ENCODE measurements at regions not wholly inside any gene's neighbourhood (a gene's known extent, or its start where the extent isn't known, plus 50 kb on each side); places are given as distances from the start of the nearest gene placed in this dataset.

GRCh38 chr4:20618731-20619130 lies 81.5 kb upstream of the PACRGL start:
- Histone ChIP-seq H3K9me3 (no peaks in the 10 kb centered on the region), H3K27me3 (no peaks in the 10 kb centered on the region), H3K4me3 (no peak overlapping the region), H3K27ac (no peak overlapping the region), H3K36me3 (no peaks in the 10 kb centered on the region), H3K4me1 (peaks cover 4% of the 10 kb centered on the region), H3K9ac (ENCODE audit: low read depth in 2 of 2, low read length in 2 of 2) (no peak overlapping the region)
- no peak for TF ChIP-seq CTCF (IDR thresholded peaks at IDR 0.05)
- intact Hi-C loops (cut with DNase I), result no loop called here
- DNase-seq, result no peak

GRCh38 chr4:20621476-20621875 lies 78.8 kb upstream of the PACRGL start:
- Histone ChIP-seq H3K4me1 (peaks cover 13% of the 10 kb centered on the region), H3K9me3 (no peaks in the 10 kb centered on the region), H3K9ac (ENCODE audit: low read depth in 2 of 2, low read length in 2 of 2) (no peak overlapping the region), H3K36me3 (no peaks in the 10 kb centered on the region), H3K27me3 (no peaks in the 10 kb centered on the region), H3K4me3 (no peak overlapping the region), H3K27ac (no peak overlapping the region)
- TF ChIP-seq CTCF (IDR thresholded peaks at IDR 0.05), result no peak
- no peak for DNase-seq
- intact Hi-C loops (cut with DNase I), result no loop called here

- H3K27ac ChIP-seq, result no peak overlapping the region
- no peaks in the 10 kb centered on the region for H3K9me3 ChIP-seq
- intact Hi-C loops (cut with DNase I), result no loop called here
- H3K4me3 ChIP-seq, result no peak overlapping the region
- DNase-seq, result no peak
- TF ChIP-seq CTCF (IDR thresholded peaks at IDR 0.05), result no peak
- no peaks in the 10 kb centered on the region for H3K27me3 ChIP-seq
- no peaks in the 10 kb centered on the region for H3K36me3 ChIP-seq
- H3K4me1 ChIP-seq, result peaks cover 14% of the 10 kb centered on the region
- H3K9ac ChIP-seq (ENCODE audit: low read depth in 2 of 2, low read length in 2 of 2), result no peak overlapping the region
Measured at GRCh38 chr4:20622701-20623100, 77.6 kb upstream of the PACRGL start.

GRCh38 chr4:20623939-20624338 lies 76.3 kb upstream of the PACRGL start:
- H3K27me3 ChIP-seq, result no peaks in the 10 kb centered on the region
- intact Hi-C loops (cut with DNase I), result no loop called here
- H3K9me3 ChIP-seq, result no peaks in the 10 kb centered on the region
- TF ChIP-seq CTCF (IDR thresholded peaks at IDR 0.05), result no peak
- no peak overlapping the region for H3K9ac ChIP-seq (ENCODE audit: low read depth in 2 of 2, low read length in 2 of 2)
- H3K4me1 ChIP-seq, result peaks cover 10% of the 10 kb centered on the region
- no peak for DNase-seq
- H3K36me3 ChIP-seq, result no peaks in the 10 kb centered on the region
- no peak overlapping the region for H3K27ac ChIP-seq
- H3K4me3 ChIP-seq, result no peak overlapping the region

- no peak for DNase-seq
- intact Hi-C loops (cut with DNase I), result no loop called here
- no peak for TF ChIP-seq CTCF (IDR thresholded peaks at IDR 0.05)
- H3K36me3 ChIP-seq, result no peaks in the 10 kb centered on the region
- no peaks in the 10 kb centered on the region for H3K27me3 ChIP-seq
- H3K9me3 ChIP-seq, result no peaks in the 10 kb centered on the region
- H3K9ac ChIP-seq (ENCODE audit: low read depth in 2 of 2, low read length in 2 of 2), result no peak overlapping the region
- peak overlapping the region; percentile 55 for H3K27ac ChIP-seq
- H3K4me3 ChIP-seq, result no peak overlapping the region
- peaks cover 10% of the 10 kb centered on the region for H3K4me1 ChIP-seq
Measured at GRCh38 chr4:20624793-20625374, 75.4 kb upstream of the PACRGL start.

Data from colonic mucosa (tissue), 4 donors.